Ovary (tissue), 3 donors: ENCODE measurements at regions not wholly inside any gene's neighbourhood (a gene's known extent, or its start where the extent isn't known, plus 50 kb on each side); places are given as distances from the start of the nearest gene placed in this dataset.

ENCODE experiments used
- POLR2A ChIP-seq: fragments of 450-650 bp; IDR thresholded peaks from one replicate; pipeline ENCODE4 v1.6.1; 2017; ENCODE audit warnings: antibody characterized with exemption, mild to moderate bottlenecking, moderate library complexity
- TF ChIP-seq, protein P1 (sequence below), 3 donors: fragments of 450-650 bp in 2 of 3; fragments of 200-600 bp in 1 of 3; IDR thresholded peaks; one replicate each; pipeline versions ENCODE4 v1.5.1 to v1.8.0; 2016 to 2022; ENCODE audit warnings: antibody characterized with exemption in 3 of 3, mild to moderate bottlenecking in 1 of 3
- donor health status: DM: no; HTN: no; CAD: no.

DNA sequence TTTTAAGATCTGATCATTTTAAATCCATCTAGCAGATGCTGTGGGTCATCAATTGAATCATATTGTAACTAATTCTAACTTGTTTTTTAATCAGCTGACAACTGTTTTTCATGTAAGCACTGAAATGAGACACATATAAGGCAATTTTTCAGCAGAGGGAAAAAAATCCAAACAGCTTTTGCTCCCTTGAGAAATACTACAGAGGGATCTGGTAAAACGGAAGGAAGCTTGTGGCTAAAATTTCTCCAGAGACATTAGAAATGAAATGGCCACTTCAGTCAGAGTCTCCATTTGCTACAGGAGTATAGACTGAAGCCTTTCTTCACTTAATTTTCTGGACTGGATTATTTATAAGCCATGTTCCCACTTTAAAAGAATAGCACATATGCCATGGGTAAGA is 385.9 kb downstream of the MAN2A1 start:
- no peak for TF ChIP-seq POLR2A
- TF ChIP-seq, protein P1, sequence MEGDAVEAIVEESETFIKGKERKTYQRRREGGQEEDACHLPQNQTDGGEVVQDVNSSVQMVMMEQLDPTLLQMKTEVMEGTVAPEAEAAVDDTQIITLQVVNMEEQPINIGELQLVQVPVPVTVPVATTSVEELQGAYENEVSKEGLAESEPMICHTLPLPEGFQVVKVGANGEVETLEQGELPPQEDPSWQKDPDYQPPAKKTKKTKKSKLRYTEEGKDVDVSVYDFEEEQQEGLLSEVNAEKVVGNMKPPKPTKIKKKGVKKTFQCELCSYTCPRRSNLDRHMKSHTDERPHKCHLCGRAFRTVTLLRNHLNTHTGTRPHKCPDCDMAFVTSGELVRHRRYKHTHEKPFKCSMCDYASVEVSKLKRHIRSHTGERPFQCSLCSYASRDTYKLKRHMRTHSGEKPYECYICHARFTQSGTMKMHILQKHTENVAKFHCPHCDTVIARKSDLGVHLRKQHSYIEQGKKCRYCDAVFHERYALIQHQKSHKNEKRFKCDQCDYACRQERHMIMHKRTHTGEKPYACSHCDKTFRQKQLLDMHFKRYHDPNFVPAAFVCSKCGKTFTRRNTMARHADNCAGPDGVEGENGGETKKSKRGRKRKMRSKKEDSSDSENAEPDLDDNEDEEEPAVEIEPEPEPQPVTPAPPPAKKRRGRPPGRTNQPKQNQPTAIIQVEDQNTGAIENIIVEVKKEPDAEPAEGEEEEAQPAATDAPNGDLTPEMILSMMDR (IDR thresholded peaks at IDR 0.05): no peak
